ENCODE measurements at regions not wholly inside any gene's neighbourhood (a gene's known extent, or its start where the extent isn't known, plus 50 kb on each side); places are given as distances from the start of the nearest gene placed in this dataset.

- TF ChIP-seq EZH2 (IDR thresholded peaks at IDR 0.05; ENCODE audit: insufficient read depth, poor library complexity, severe bottlenecking), result no peak
- no peak for TF ChIP-seq EZH2phosphoT487 (IDR thresholded peaks at IDR 0.05; ENCODE audit: insufficient read depth, low read depth)
Measured at GRCh38 chr9:23073136-23073535, 626.5 kb downstream of the DMRTA1 start.
